Activated CD8-positive, alpha-beta memory T cell treated with anti-CD3 and anti-CD28 coated beads, Interleukin-2, amount 50 U/mL, for 24 hours (primary cell): ENCODE measurements at regions not wholly inside any gene's neighbourhood (a gene's known extent, or its start where the extent isn't known, plus 50 kb on each side); places are given as distances from the start of the nearest gene placed in this dataset.

ENCODE experiments used
- DNase-seq: peaks from one replicate; pipeline ENCODE4 v3.0.0-alpha.2; 2020; ENCODE audit errors: extremely low read depth

GRCh38 chr2:111638274-111638877, 245.6 kb downstream of the ANAPC1 start:
- no peak for DNase-seq

- no peak for DNase-seq
These were observed 243.5 kb downstream of the ANAPC1 start for GRCh38 chr2:111640480-111640879.

- DNase-seq: no peak
These were observed 241.2 kb downstream of the ANAPC1 start for GRCh38 chr2:111642586-111643327.

GRCh38 chr2:111643759-111644158, 240.2 kb downstream of the ANAPC1 start:
- no peak for DNase-seq

GRCh38 chr2:111647359-111647758, 236.6 kb downstream of the ANAPC1 start:
- DNase-seq: no peak

GRCh38 chr2:111652038-111652437, 232.0 kb downstream of the ANAPC1 start:
- no peak for DNase-seq

GRCh38 chr2:111652681-111653080, 231.3 kb downstream of the ANAPC1 start:
- DNase-seq: no peak

- no peak for DNase-seq
These were observed 230.8 kb downstream of the ANAPC1 start for GRCh38 chr2:111653103-111653624.

GRCh38 chr2:111653913-111654312, 230.1 kb downstream of the ANAPC1 start:
- no peak for DNase-seq

GRCh38 chr2:111654829-111655228, 229.2 kb downstream of the ANAPC1 start:
- no peak for DNase-seq

- no peak for DNase-seq
These were observed 227.6 kb downstream of the ANAPC1 start for GRCh38 chr2:111656436-111656835.

- no peak for DNase-seq
These were observed 227.1 kb downstream of the ANAPC1 start for GRCh38 chr2:111656894-111657293.

GRCh38 chr2:111657351-111657975, 226.5 kb downstream of the ANAPC1 start:
- no peak for DNase-seq

GRCh38 chr2:111659361-111660333, 224.3 kb downstream of the ANAPC1 start:
- DNase-seq: no peak

- DNase-seq: no peak
These were observed 223.2 kb downstream of the ANAPC1 start for GRCh38 chr2:111660811-111661210.

- DNase-seq: no peak
These were observed 222.6 kb downstream of the ANAPC1 start for GRCh38 chr2:111661286-111661940.

- no peak for DNase-seq
These were observed 221.8 kb downstream of the ANAPC1 start for GRCh38 chr2:111662039-111662770.

GRCh38 chr2:111662771-111663470, 221.1 kb downstream of the ANAPC1 start:
- no peak for DNase-seq

GRCh38 chr2:111663471-111664274, 220.3 kb downstream of the ANAPC1 start:
- no peak for DNase-seq
